ENCODE measurements at regions not wholly inside any gene's neighbourhood (a gene's known extent, or its start where the extent isn't known, plus 50 kb on each side); places are given as distances from the start of the nearest gene placed in this dataset.

DNA sequence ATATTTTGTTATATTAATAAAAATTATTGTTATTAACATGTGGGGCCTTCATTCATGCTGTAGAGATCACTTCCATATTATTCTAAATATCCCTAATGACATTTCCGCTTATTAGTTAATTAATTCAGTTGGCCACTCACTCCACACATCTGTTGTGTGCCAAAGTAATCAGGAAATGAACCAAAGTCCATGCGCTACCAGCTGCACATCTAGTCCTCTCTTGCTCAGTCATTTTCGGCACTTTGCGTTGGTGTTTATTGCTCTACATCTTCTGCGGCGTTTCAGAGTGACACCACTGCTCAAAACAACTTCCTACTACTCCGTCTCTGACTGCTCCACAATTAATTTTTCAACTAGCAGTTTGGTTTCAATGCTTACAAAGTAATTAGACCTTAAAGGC, 101.4 kb upstream of the ZFHX3 start:
- CTCF ChIA-PET = no interaction called here
- no peak for DNase-seq (ENCODE audit: extremely low spot score)
- POLR2A ChIA-PET = no interaction called here
- no peak for TF ChIP-seq CTCF (IDR thresholded peaks at IDR 0.05; ENCODE audit: control extremely low read depth, extremely low read depth, low read depth, missing control alignments)

- no peak for TF ChIP-seq CTCF (IDR thresholded peaks at IDR 0.05; ENCODE audit: control extremely low read depth, extremely low read depth, low read depth, missing control alignments)
- ChIA-PET CTCF (interaction anchor here (1.3 kb wide), 1 partner anchor 11 kb away, joined by 4 read pairs; no protein-coding TSS in a partner anchor), POLR2A (no interaction called here)
- DNase-seq (ENCODE audit: extremely low spot score) = no peak
Observed at GRCh38 chr16:73147958-73148357, 100.0 kb upstream of the ZFHX3 start.

- POLR2A ChIA-PET = no interaction called here
- no peak for DNase-seq (ENCODE audit: extremely low spot score)
- CTCF ChIA-PET = no interaction called here
- no peak for TF ChIP-seq CTCF (IDR thresholded peaks at IDR 0.05; ENCODE audit: control extremely low read depth, extremely low read depth, low read depth, missing control alignments)
Observed at GRCh38 chr16:73145166-73145880, 97.4 kb upstream of the ZFHX3 start.

- no peak for TF ChIP-seq CTCF (IDR thresholded peaks at IDR 0.05; ENCODE audit: control extremely low read depth, extremely low read depth, low read depth, missing control alignments)
- POLR2A ChIA-PET = no interaction called here
- CTCF ChIA-PET = no interaction called here
- no peak for DNase-seq (ENCODE audit: extremely low spot score)
Observed at GRCh38 chr16:73143576-73144422, 95.9 kb upstream of the ZFHX3 start.

DNA sequence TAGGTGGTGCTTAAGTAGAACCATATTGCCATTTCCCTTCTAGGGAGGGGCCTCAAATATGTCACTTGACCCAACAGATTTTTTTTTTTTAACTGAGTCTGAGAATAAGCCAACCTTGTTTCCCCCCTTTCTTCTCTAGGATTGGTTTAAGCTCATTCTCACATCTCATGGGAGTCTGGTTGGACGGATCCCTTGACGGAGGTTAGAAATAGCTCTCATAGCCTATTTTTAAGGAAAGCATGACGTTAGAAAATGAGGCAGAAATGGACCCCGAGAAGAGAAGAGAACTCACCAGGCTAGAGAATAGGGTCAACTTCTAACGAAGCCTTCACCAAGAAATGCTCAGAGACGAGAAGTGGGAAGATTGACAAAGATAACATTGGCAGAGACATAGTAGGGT, 95.1 kb upstream of the ZFHX3 start:
- CTCF ChIA-PET = no interaction called here
- no peak for DNase-seq (ENCODE audit: extremely low spot score)
- TF ChIP-seq CTCF (IDR thresholded peaks at IDR 0.05; ENCODE audit: control extremely low read depth, extremely low read depth, low read depth, missing control alignments) = no peak
- POLR2A ChIA-PET = no interaction called here

GRCh38 chr16:73142053-73142854, 94.3 kb upstream of the ZFHX3 start:
- no peak for DNase-seq (ENCODE audit: extremely low spot score)
- CTCF ChIA-PET = no interaction called here
- no peak for TF ChIP-seq CTCF (IDR thresholded peaks at IDR 0.05; ENCODE audit: control extremely low read depth, extremely low read depth, low read depth, missing control alignments)
- POLR2A ChIA-PET = no interaction called here

All from GM10248 (cell line).